Sigmoid colon (tissue), 6 donors: ENCODE measurements at regions not wholly inside any gene's neighbourhood (a gene's known extent, or its start where the extent isn't known, plus 50 kb on each side); places are given as distances from the start of the nearest gene placed in this dataset.

Experiments
- DNase-seq: peaks from one replicate; pipeline ENCODE4 v3.0.0-alpha.2; 2019
- H3K27ac ChIP-seq, 4 donors: fragments of 200-600 bp; sonication (generic); one replicate each; pipeline ENCODE4 v1.5.1; 2016 to 2019; ENCODE audit warnings: mild to moderate bottlenecking in 1 of 4
- H3K27me3 ChIP-seq, 3 donors: fragments of 200-600 bp; sonication (generic); one replicate each; pipeline ENCODE4 v1.5.1; 2019; ENCODE audit warnings: mild to moderate bottlenecking in 1 of 3
- H3K36me3 ChIP-seq, 4 donors: fragments of 200-600 bp; sonication (generic); one replicate each; pipeline ENCODE4 v1.5.1; 2016 to 2019
- H3K4me1 ChIP-seq, 4 donors: fragments of 200-600 bp; sonication (generic); one replicate each; pipeline ENCODE4 v1.5.1; 2017 to 2019
- H3K4me3 ChIP-seq, 4 donors: fragments of 200-600 bp; sonication (generic); one replicate each; pipeline ENCODE4 v1.5.1; 2017 to 2019; ENCODE audit warnings: mild to moderate bottlenecking in 2 of 4, moderate library complexity in 1 of 4
- H3K9me3 ChIP-seq, 4 donors: fragments of 200-600 bp in 3 of 4; sonication (generic) in 3 of 4; one replicate each; pipeline versions ENCODE4 v1.5.1 to v1.6.1; 2013 to 2019
- EP300 ChIP-seq, 4 donors: sonication (generic); formaldehyde crosslinking; IDR thresholded peaks; one replicate each; pipeline ENCODE4 v1.6.1; 2017; ENCODE audit warnings: antibody characterized with exemption in 4 of 4
- POLR2A ChIP-seq, 2 donors: fragments of 450-650 bp; IDR thresholded peaks; one replicate each; pipeline ENCODE4 v1.6.1; 2016; ENCODE audit warnings: antibody characterized with exemption in 2 of 2, mild to moderate bottlenecking in 2 of 2, moderate library complexity in 2 of 2
- POLR2AphosphoS5 ChIP-seq, 4 donors: sonication (generic); formaldehyde crosslinking; IDR thresholded peaks; one replicate each; pipeline ENCODE4 v1.6.1; 2017; ENCODE audit warnings: antibody characterized with exemption in 4 of 4
- WGBS, 2 donors: extraction: QIAGEN DNeasy Blood & Tissue Kit; methylation state at CpG; one replicate each; pipeline ENCODE4 v1.1.7; 2013; 5-methylcytosine and 5-hydroxymethylcytosine counted together
- intact Hi-C: fragments of 100-400 bp; cut with DNase I; formaldehyde crosslinking; loops from one replicate; pipeline ENCODE4 v1.15.1; 2023
- TF ChIP-seq, protein P1 (sequence below), 4 experiments: fragments of 450-650 bp in 3 of 4; fragments of 200-600 bp in 1 of 4; IDR thresholded peaks; one replicate each; pipeline ENCODE4 v1.5.1; 2016 to 2019; ENCODE audit warnings: antibody characterized with exemption in 4 of 4, mild to moderate bottlenecking in 3 of 4, moderate library complexity in 2 of 4
- donor health status: healthy with polysubstance abuse.
- donor health status: healthy.

DNA sequence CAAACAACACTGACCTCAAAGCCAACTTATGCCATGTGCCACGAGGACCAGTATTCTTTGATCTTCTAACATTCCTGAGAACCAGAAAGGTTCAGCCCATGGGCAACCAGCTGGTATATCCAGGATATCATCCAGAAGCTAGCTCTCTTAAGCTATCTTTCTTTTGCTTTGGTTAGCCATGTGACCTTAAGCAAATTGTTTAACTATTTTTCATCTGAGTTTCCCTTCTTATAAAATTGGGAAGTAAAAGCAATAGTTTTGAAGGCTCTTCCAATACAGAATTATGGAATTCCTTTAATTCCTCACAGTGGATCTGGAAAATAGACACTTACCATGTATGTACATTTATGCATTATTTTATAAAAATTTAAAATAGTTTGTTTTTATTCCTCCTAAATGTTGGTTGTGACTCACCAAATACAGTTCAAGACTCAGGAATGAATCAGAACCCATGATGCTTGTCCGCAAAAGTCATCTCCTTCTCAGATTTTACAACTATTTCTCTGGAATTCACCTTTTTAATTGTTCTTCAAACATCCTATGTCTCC is 435.7 kb downstream of the ZEB2 start:
- TF ChIP-seq POLR2A (IDR thresholded peaks at IDR 0.05): no peak
- no peak for TF ChIP-seq POLR2AphosphoS5 (IDR thresholded peaks at IDR 0.05)
- TF ChIP-seq, protein P1, sequence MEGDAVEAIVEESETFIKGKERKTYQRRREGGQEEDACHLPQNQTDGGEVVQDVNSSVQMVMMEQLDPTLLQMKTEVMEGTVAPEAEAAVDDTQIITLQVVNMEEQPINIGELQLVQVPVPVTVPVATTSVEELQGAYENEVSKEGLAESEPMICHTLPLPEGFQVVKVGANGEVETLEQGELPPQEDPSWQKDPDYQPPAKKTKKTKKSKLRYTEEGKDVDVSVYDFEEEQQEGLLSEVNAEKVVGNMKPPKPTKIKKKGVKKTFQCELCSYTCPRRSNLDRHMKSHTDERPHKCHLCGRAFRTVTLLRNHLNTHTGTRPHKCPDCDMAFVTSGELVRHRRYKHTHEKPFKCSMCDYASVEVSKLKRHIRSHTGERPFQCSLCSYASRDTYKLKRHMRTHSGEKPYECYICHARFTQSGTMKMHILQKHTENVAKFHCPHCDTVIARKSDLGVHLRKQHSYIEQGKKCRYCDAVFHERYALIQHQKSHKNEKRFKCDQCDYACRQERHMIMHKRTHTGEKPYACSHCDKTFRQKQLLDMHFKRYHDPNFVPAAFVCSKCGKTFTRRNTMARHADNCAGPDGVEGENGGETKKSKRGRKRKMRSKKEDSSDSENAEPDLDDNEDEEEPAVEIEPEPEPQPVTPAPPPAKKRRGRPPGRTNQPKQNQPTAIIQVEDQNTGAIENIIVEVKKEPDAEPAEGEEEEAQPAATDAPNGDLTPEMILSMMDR (IDR thresholded peaks at IDR 0.05): no peak
- no peak for TF ChIP-seq EP300 (IDR thresholded peaks at IDR 0.05)
- intact Hi-C loops: no loop called here

DNA sequence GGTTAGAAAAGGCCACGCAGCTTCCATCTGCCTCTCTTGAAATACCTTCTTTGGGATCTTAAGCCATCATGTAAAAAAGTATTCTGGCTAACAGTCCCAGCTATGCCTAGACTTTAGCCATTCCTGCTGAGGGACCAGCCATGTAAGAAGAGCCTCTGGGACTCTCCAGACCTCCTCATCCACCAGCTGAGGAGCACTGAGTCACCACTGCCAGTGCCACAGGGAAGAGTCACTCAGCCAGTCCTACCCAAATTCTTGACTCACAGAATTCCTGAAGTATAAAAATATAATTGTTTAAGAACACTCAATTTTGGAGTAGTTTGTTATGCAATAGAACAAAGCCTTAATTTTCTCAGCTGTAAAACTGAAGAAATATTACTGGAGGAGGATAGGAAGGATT is 436.7 kb downstream of the ZEB2 start:
- no peak overlapping the region for H3K4me3 ChIP-seq
- H3K27me3 ChIP-seq: no peaks in the 10 kb centered on the region
- no peaks in the 10 kb centered on the region for H3K36me3 ChIP-seq
- H3K27ac ChIP-seq: no peak overlapping the region
- DNase-seq: no peak
- TF ChIP-seq POLR2A (IDR thresholded peaks at IDR 0.05) (no peak), POLR2AphosphoS5 (IDR thresholded peaks at IDR 0.05) (no peak), EP300 (IDR thresholded peaks at IDR 0.05) (no peak)
- TF ChIP-seq, protein P1 (IDR thresholded peaks at IDR 0.05): no peak
- 100% methylated on average over 1 of the region's 1 CpG for WGBS, 2 donors
- intact Hi-C loops: no loop called here
- H3K4me1 ChIP-seq: peaks cover 0 to 3% (median under 1%) of the 10 kb centered on the region in 4 donors
- H3K9me3 ChIP-seq: no peaks in the 10 kb centered on the region

More for the DNA sequence above, 435.7 kb downstream of the ZEB2 start:
- 94% methylated on average over 2 of the region's 2 CpGs for WGBS, 2 donors
- H3K36me3 ChIP-seq: no peaks in the 10 kb centered on the region
- H3K4me3 ChIP-seq: no peak overlapping the region
- H3K27me3 ChIP-seq: no peaks in the 10 kb centered on the region
- no peaks in the 10 kb centered on the region for H3K9me3 ChIP-seq
- no peak for DNase-seq
- no peaks in the 10 kb centered on the region for H3K4me1 ChIP-seq
- H3K27ac ChIP-seq: no peak overlapping the region

DNA sequence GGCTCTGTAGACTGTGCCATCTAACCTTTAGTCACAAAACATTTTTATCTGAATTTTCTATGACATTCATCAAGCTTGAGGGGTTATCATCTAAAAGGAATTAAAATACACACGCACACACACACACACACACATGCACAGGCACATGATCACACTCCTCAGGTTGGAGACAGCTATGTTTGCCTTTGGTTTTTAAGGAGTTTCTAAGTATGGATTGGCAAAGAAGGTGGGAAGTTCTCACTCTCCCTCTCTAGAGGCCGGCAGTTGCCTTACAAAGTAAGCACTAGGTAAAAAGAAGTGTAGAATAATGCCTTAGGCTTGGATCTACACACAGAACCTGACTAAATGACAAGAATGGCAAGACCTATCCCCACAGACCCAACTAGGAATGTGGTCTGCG is 437.1 kb downstream of the ZEB2 start:
- no peak for DNase-seq
- no peak for TF ChIP-seq POLR2AphosphoS5 (IDR thresholded peaks at IDR 0.05)
- no peak for TF ChIP-seq POLR2A (IDR thresholded peaks at IDR 0.05)
- TF ChIP-seq, protein P1 (IDR thresholded peaks at IDR 0.05): no peak
- TF ChIP-seq EP300 (IDR thresholded peaks at IDR 0.05): no peak
- no peak overlapping the region for H3K27ac ChIP-seq
- H3K9me3 ChIP-seq: no peaks in the 10 kb centered on the region
- intact Hi-C loops: no loop called here
- H3K4me1 ChIP-seq: peaks cover 0 to 6% (median 3%) of the 10 kb centered on the region in 4 donors
- no peaks in the 10 kb centered on the region for H3K27me3 ChIP-seq
- H3K36me3 ChIP-seq: no peaks in the 10 kb centered on the region
- H3K4me3 ChIP-seq: no peak overlapping the region
- 96 to 97% methylated on average over 3 of the region's 3 CpGs for WGBS, 2 donors

GRCh38 chr2:144082327-144082726 is 437.6 kb downstream of the ZEB2 start:
- Histone ChIP-seq H3K4me3 (no peak overlapping the region), H3K4me1 (peaks cover 0 to 8% (median 3%) of the 10 kb centered on the region in 4 donors), H3K27me3 (no peaks in the 10 kb centered on the region), H3K27ac (no peak overlapping the region), H3K36me3 (no peaks in the 10 kb centered on the region), H3K9me3 (no peaks in the 10 kb centered on the region)
- TF ChIP-seq POLR2A (IDR thresholded peaks at IDR 0.05) (no peak), POLR2AphosphoS5 (IDR thresholded peaks at IDR 0.05) (no peak), EP300 (IDR thresholded peaks at IDR 0.05) (no peak)
- TF ChIP-seq, protein P1 (IDR thresholded peaks at IDR 0.05): no peak
- intact Hi-C loops: no loop called here
- no peak for DNase-seq

DNA sequence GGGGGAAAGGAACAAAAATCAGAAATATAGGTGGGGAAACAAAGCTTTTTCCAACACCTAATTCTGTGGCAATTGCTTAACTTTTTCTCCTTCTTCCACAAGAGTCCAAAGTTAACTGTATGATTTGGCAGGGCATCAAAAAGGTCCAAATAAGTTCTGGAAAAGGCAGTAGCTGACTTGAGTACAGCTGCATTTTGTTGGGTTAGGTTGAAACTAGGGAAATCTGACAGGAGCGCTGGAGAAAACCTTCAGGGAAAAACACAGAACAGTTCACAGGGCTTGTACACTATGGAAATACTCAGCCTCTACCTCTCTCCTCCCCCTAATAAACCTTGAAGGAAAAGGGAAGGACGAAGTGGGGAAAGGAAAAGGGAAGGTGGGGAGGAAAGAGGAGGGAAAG is 438.6 kb downstream of the ZEB2 start:
- Histone ChIP-seq H3K36me3 (no peaks in the 10 kb centered on the region), H3K4me3 (no peak overlapping the region), H3K4me1 (peaks cover 0 to 8% (median 3%) of the 10 kb centered on the region in 4 donors), H3K27ac (no peak overlapping the region), H3K27me3 (no peaks in the 10 kb centered on the region), H3K9me3 (no peaks in the 10 kb centered on the region)
- intact Hi-C loops: no loop called here
- no peak for DNase-seq
- TF ChIP-seq, protein P1 (IDR thresholded peaks at IDR 0.05): no peak
- no peak for TF ChIP-seq POLR2A (IDR thresholded peaks at IDR 0.05)
- TF ChIP-seq POLR2AphosphoS5 (IDR thresholded peaks at IDR 0.05): no peak
- TF ChIP-seq EP300 (IDR thresholded peaks at IDR 0.05): no peak
- 64 to 74% methylated on average over 2 of the region's 2 CpGs for WGBS, 2 donors
